Osteocyte (in vitro differentiated cells): ENCODE measurements at regions not wholly inside any gene's neighbourhood (a gene's known extent, or its start where the extent isn't known, plus 50 kb on each side); places are given as distances from the start of the nearest gene placed in this dataset.
A peak's percentile ranks its signal among the peaks of the same experiment; 100 is the strongest.

Experiments used
- DNase-seq: peaks from one replicate; pipeline ENCODE4 v3.0.0; 2021; ENCODE audit warnings: mixed read lengths; ENCODE audit not compliant: unreplicated experiment; ENCODE audit errors: extremely low spot score
- H3K27ac Mint-ChIP-seq: one replicate; pipeline ENCODE4 v1.8.0; 2021; ENCODE audit warnings: mild to moderate bottlenecking, mixed read lengths; ENCODE audit not compliant: unreplicated experiment
- H3K27me3 Mint-ChIP-seq: one replicate; pipeline ENCODE4 v1.8.0; 2021; ENCODE audit warnings: mixed read lengths; ENCODE audit not compliant: unreplicated experiment
- H3K36me3 Mint-ChIP-seq: one replicate; pipeline ENCODE4 v1.8.0; 2021; ENCODE audit warnings: mixed read lengths; ENCODE audit not compliant: unreplicated experiment
- H3K4me1 Mint-ChIP-seq: one replicate; pipeline ENCODE4 v1.8.0; 2021; ENCODE audit warnings: mixed read lengths; ENCODE audit not compliant: unreplicated experiment
- H3K4me3 Mint-ChIP-seq: one replicate; pipeline ENCODE4 v1.8.0; 2021; ENCODE audit warnings: mild to moderate bottlenecking, moderate library complexity, mixed read lengths; ENCODE audit not compliant: unreplicated experiment
- H3K9me3 Mint-ChIP-seq: one replicate; pipeline ENCODE4 v1.8.0; 2021; ENCODE audit warnings: mixed read lengths; ENCODE audit not compliant: unreplicated experiment
- TF ChIP-seq, protein P1 (sequence below): fragments of 200-600 bp; sonication (generic); IDR thresholded peaks from 2 replicates; pipeline ENCODE4 v1.5.0; 2021; ENCODE audit warnings: antibody characterized with exemption, mild to moderate bottlenecking, moderate library complexity

DNA sequence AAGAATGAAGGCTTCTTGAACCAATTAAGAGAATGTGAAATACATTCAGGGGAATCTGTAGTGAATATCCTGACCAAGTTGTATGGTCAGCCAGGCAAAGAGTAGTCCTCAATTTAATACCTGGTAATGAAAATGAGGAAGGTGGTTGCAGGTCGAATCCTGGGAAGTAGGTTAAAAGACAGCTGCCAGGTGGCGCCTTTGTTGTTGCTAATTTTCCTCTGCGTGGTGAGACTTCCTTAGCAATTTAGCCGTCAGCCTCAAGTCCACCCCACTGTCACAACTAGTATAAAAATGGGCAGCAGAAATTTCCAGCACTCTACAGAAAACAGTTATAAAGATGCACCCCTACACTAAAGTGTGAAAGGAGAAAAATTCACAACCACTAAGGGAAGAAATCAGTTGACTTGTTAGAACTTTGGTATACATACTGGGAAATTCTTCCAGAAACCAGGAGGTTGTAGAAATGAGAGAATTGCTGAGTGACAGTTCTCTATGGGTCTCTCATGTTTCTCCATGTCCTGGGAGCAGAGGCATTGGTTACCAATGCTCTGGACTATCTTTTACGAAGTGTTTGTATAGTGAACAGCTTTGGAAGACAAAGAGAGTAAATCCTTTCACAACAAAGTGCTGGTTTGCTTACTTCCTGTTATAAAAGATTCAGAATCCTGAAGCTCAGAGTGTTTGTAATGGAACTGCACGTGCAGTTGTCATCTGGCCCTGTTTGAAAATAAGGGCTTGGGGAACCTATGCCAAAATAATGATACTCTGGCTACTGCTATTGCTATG, 235.9 kb downstream of the NHLRC3 start:
- Mint-ChIP-seq H3K4me1 (peaks cover 7% of the 10 kb centered on the region), H3K36me3 (no peaks in the 10 kb centered on the region), H3K4me3 (no peak overlapping the region), H3K9me3 (peaks cover 4% of the 10 kb centered on the region), H3K27ac (no peak overlapping the region), H3K27me3 (no peaks in the 10 kb centered on the region)
- DNase-seq, result no peak
- TF ChIP-seq, protein P1, sequence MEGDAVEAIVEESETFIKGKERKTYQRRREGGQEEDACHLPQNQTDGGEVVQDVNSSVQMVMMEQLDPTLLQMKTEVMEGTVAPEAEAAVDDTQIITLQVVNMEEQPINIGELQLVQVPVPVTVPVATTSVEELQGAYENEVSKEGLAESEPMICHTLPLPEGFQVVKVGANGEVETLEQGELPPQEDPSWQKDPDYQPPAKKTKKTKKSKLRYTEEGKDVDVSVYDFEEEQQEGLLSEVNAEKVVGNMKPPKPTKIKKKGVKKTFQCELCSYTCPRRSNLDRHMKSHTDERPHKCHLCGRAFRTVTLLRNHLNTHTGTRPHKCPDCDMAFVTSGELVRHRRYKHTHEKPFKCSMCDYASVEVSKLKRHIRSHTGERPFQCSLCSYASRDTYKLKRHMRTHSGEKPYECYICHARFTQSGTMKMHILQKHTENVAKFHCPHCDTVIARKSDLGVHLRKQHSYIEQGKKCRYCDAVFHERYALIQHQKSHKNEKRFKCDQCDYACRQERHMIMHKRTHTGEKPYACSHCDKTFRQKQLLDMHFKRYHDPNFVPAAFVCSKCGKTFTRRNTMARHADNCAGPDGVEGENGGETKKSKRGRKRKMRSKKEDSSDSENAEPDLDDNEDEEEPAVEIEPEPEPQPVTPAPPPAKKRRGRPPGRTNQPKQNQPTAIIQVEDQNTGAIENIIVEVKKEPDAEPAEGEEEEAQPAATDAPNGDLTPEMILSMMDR, result peak; percentile 26

DNA sequence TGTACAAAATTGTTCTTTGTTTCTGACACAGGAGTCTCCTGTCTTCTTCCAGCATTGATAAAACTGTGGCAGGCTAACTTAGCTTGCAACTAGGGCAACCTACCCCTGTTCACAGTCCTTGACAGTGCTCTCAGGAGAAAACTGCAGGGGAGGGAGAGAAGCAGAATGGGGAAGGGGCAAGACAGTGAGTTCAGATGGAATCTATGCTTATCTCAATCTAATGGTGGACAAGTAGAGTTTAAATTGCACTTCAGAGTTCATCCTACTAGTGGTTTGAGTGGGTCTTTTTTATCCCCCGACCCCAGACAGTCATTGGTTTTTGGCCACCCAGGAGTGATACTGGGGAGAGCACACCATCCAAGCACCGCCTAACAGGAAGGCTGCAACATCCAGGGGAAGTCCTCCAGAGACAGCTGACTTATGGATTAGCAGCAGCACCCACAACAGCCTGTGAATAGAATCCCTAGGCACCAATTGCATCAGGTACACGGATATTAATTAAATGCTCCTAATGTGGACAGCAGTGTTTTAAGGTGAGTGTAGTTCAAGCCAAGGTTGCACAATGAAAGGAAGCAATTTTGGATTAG, 236.6 kb downstream of the NHLRC3 start:
- Mint-ChIP-seq H3K9me3 (no peaks in the 10 kb centered on the region), H3K36me3 (no peaks in the 10 kb centered on the region), H3K4me1 (no peaks in the 10 kb centered on the region), H3K27ac (no peak overlapping the region), H3K27me3 (no peaks in the 10 kb centered on the region), H3K4me3 (no peak overlapping the region)
- no peak for DNase-seq
- TF ChIP-seq, protein P1, result no peak

DNA sequence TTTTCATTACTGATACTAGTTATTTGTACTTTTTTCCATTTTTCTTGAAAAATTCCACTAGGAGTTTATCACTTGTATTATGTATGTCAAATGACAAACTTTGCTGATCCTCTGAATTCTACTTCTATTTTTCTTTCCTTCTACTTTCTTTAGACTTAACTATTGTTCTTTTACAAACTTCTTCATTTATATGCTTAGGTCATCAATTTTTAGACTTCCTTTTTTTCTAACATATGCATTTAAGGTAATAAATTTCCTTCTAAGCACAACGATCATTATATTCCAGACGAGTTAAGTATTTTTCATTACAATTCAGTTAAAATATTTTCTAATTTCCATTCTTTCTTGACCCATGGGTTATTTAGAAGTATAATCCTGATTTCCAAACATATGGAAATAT, 240.8 kb downstream of the NHLRC3 start:
- TF ChIP-seq, protein P1, result no peak
- Mint-ChIP-seq H3K27me3 (peaks cover 3% of the 10 kb centered on the region), H3K36me3 (no peaks in the 10 kb centered on the region), H3K4me1 (peaks cover 22% of the 10 kb centered on the region), H3K9me3 (peaks cover 3% of the 10 kb centered on the region), H3K4me3 (no peak overlapping the region), H3K27ac (no peak overlapping the region)
- DNase-seq, result no peak

DNA sequence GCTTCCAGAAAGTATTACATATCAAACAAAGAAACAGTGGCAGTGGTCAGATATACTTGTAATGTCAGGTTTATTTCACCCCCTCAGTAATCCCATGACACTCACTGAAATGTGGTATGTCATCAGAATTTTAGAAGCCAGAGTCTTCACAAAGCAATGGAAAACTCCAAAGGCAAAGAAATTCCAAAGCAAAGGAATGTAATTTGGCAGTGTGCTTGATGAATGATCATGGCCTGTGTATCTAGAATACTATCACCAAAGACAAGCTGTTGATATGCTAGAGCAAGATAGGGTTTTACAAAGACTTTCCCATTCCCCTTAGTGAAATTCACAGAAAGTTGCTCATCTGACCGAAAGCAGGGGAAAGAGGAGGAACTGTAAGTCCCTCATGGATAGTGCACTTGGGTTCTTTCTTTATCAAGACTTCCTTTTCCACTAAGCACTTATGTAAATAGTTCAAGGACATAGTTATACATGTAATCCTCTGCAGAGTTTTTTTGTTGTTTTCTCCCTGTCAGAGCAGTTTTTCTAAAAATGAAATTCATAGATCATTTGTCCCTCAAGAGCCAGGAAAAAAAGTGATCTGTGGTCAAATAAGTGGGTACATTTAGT, 243.4 kb downstream of the NHLRC3 start:
- peaks cover 22% of the 10 kb centered on the region for H3K4me1 Mint-ChIP-seq
- no peak overlapping the region for H3K4me3 Mint-ChIP-seq
- TF ChIP-seq, protein P1, result no peak
- DNase-seq, result no peak
- peaks cover 5% of the 10 kb centered on the region for H3K9me3 Mint-ChIP-seq
- H3K27me3 Mint-ChIP-seq, result peaks cover 3% of the 10 kb centered on the region
- H3K27ac Mint-ChIP-seq, result no peak overlapping the region
- H3K36me3 Mint-ChIP-seq, result peaks cover 1% of the 10 kb centered on the region

DNA sequence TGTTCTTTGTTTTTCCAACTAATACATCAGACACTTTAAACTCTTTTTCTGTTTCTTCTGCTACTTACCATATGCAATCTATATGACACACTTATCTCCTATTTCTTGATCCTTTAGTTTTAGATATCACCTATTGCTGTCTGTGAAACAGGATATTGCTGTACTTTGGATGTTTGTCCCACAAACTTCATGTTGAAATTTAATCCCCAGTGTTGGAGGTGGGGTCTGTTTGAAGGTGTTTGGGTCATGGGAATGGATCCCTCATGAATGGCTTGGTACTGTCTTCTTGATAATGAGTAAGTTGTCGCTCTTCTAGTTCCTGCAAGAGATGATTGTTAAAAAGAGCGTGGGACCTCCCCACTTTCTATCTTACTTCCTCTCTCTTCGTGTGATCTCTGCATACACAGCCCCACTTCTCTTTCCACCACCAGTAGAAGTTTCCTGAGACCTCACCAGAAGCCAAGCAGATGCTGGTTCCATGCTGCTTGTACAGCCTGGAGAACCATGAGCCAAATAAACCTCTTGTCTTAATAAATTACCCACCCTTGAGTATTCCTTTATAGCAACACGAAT, 244.2 kb downstream of the NHLRC3 start:
- Mint-ChIP-seq H3K4me1 (peaks cover 22% of the 10 kb centered on the region), H3K27ac (no peak overlapping the region), H3K27me3 (peaks cover 3% of the 10 kb centered on the region), H3K36me3 (peaks cover 7% of the 10 kb centered on the region), H3K9me3 (peaks cover 12% of the 10 kb centered on the region), H3K4me3 (no peak overlapping the region)
- TF ChIP-seq, protein P1, result no peak
- DNase-seq, result no peak
